Keratinocyte (primary cell): ENCODE measurements at regions not wholly inside any gene's neighbourhood (a gene's known extent, or its start where the extent isn't known, plus 50 kb on each side); places are given as distances from the start of the nearest gene placed in this dataset.

Experiments
- DNase-seq: peaks from one replicate; pipeline ENCODE4 v3.0.0-alpha.2; 2011; ENCODE audit warnings: low read depth, missing footprints, low spot score
- FAIRE-seq: peaks from 2 replicates; lab custom pipeline; 2011; peaks lifted over from hg19 to GRCh38; lab: Jason Lieb, UNC
- H2AFZ ChIP-seq: 2 replicates; pipeline ENCODE4 v1.6.0; 2012; ENCODE audit warnings: low read length, control low read depth, inconsistent platforms; ENCODE audit not compliant: control insufficient read depth
- H3K27ac ChIP-seq: 2 replicates; pipeline ENCODE4 v1.5.1; 2011; ENCODE audit warnings: low read length; ENCODE audit not compliant: control insufficient read depth, insufficient read depth
- H3K27me3 ChIP-seq: 3 replicates; pipeline ENCODE4 v1.6.0; 2011; ENCODE audit warnings: low read length; ENCODE audit not compliant: control insufficient read depth, insufficient read depth; ENCODE audit errors: extremely low read depth
- H3K36me3 ChIP-seq, 2 experiments: 2 replicates in 1 of 2; 3 replicates in 1 of 2; pipeline ENCODE4 v1.5.1; 2011; ENCODE audit warnings: low read length in 2 of 2, mild to moderate bottlenecking in 1 of 2; ENCODE audit not compliant: control insufficient read depth in 2 of 2, insufficient read depth in 2 of 2; ENCODE audit errors: extremely low read depth in 1 of 2
- H3K4me1 ChIP-seq: 3 replicates; pipeline ENCODE4 v1.5.1; 2011; ENCODE audit warnings: low read length; ENCODE audit not compliant: control insufficient read depth, insufficient read depth; ENCODE audit errors: extremely low read depth
- H3K4me2 ChIP-seq: 3 replicates; pipeline ENCODE4 v1.6.0; 2011; ENCODE audit warnings: low read depth, low read length; ENCODE audit not compliant: control insufficient read depth, insufficient read depth; ENCODE audit errors: extremely low read depth
- H3K4me3 ChIP-seq, 3 experiments: fragments of 200-600 bp in 1 of 3; sonication (generic) in 1 of 3; 2 replicates in 2 of 3; 3 replicates in 1 of 3; pipeline ENCODE4 v1.5.1; 2011 to 2016; ENCODE audit warnings: low read length in 3 of 3, mild to moderate bottlenecking in 3 of 3, control low read depth in 2 of 3, inconsistent platforms in 1 of 3, low read depth in 1 of 3, mixed read lengths in 1 of 3, mixed run types in 1 of 3, moderate library complexity in 1 of 3; ENCODE audit not compliant: control insufficient read depth in 2 of 3, insufficient read depth in 2 of 3; ENCODE audit errors: extremely low read depth in 1 of 3
- H3K79me2 ChIP-seq: 2 replicates; pipeline ENCODE4 v1.6.0; 2012; ENCODE audit warnings: low read length; ENCODE audit not compliant: control insufficient read depth, insufficient read depth
- H3K9ac ChIP-seq: 3 replicates; pipeline ENCODE4 v1.6.0; 2011; ENCODE audit warnings: low read length; ENCODE audit not compliant: control insufficient read depth, insufficient read depth; ENCODE audit errors: extremely low read depth
- H3K9me1 ChIP-seq: 3 replicates; pipeline ENCODE4 v1.6.0; 2011; ENCODE audit warnings: low read length; ENCODE audit not compliant: control insufficient read depth, insufficient read depth; ENCODE audit errors: extremely low read depth
- H3K9me3 ChIP-seq: 2 replicates; pipeline ENCODE4 v1.5.1; 2012; ENCODE audit warnings: low read depth, low read length; ENCODE audit not compliant: control insufficient read depth
- H4K20me1 ChIP-seq: 3 replicates; pipeline ENCODE4 v1.6.0; 2011; ENCODE audit warnings: low read length; ENCODE audit not compliant: control insufficient read depth, insufficient read depth; ENCODE audit errors: extremely low read depth
- CTCF ChIP-seq, 3 experiments: IDR thresholded peaks in 1 of 3; conservative IDR thresholded peaks in 1 of 3; optimal IDR thresholded peaks in 1 of 3; 2 replicates in 2 of 3; 3 replicates in 1 of 3; pipeline versions ENCODE3 to v1.5.1; 2011; ENCODE audit warnings: low read length in 3 of 3, mild to moderate bottlenecking in 3 of 3, moderate library complexity in 2 of 3, control low read depth in 1 of 3, inconsistent platforms in 1 of 3; ENCODE audit not compliant: insufficient read depth in 2 of 3; ENCODE audit errors: extremely low read depth in 1 of 3
- EZH2 ChIP-seq: IDR thresholded peaks from one replicate; pipeline ENCODE4 v1.6.1; 2012; ENCODE audit warnings: inconsistent platforms, mild to moderate bottlenecking, low read length, moderate library complexity
- dilution Hi-C: fragments of 300-500 bp; cut with MboI; formaldehyde crosslinking; loops from one replicate; pipeline ENCODE4 v1.7.0; 2020; ENCODE audit warnings: low sequenced_read_pairs; ENCODE audit not compliant: extremely low pct_ligation_motif_present

GRCh38 chr10:111234914-111235302 lies 158.1 kb downstream of the ADRA2A start:
- TF ChIP-seq EZH2 (no peak), CTCF (optimal IDR thresholded peaks at IDR 0.05 in 1 of 3, IDR thresholded peaks at IDR 0.05 in 1 of 3, conservative IDR thresholded peaks at IDR 0.05 in 1 of 3; ENCODE audit: extremely low read depth in 1 of 3, insufficient read depth in 2 of 3, low read length in 3 of 3) (no peak)
- FAIRE-seq (no peak), DNase-seq (no peak)
- H3K9me3 ChIP-seq = no peaks in the 10 kb centered on the region
- H3K27me3 ChIP-seq = no peaks in the 10 kb centered on the region
- no peak overlapping the region for H3K27ac ChIP-seq
- H3K4me3 ChIP-seq = no peak overlapping the region
- H3K4me1 ChIP-seq = no peaks in the 10 kb centered on the region
- no peak overlapping the region for H3K9ac ChIP-seq
- no peak overlapping the region for H2AFZ ChIP-seq
- H3K9me1 ChIP-seq = no peaks in the 10 kb centered on the region
- no peaks in the 10 kb centered on the region for H3K36me3 ChIP-seq
- no peaks in the 10 kb centered on the region for H4K20me1 ChIP-seq
- dilution Hi-C loops = no loop called here
- H3K4me2 ChIP-seq = no peak overlapping the region
- H3K79me2 ChIP-seq = no peaks in the 10 kb centered on the region

GRCh38 chr10:111240348-111240747 lies 163.5 kb downstream of the ADRA2A start:
- no peaks in the 10 kb centered on the region for H4K20me1 ChIP-seq
- no peak overlapping the region for H3K4me2 ChIP-seq
- no peak overlapping the region for H3K4me3 ChIP-seq
- no peak overlapping the region for H3K27ac ChIP-seq
- no peaks in the 10 kb centered on the region for H3K79me2 ChIP-seq
- H3K9me3 ChIP-seq = no peaks in the 10 kb centered on the region
- no peak for TF ChIP-seq EZH2
- no peak for TF ChIP-seq CTCF (optimal IDR thresholded peaks at IDR 0.05 in 1 of 3, IDR thresholded peaks at IDR 0.05 in 1 of 3, conservative IDR thresholded peaks at IDR 0.05 in 1 of 3; ENCODE audit: extremely low read depth in 1 of 3, insufficient read depth in 2 of 3, low read length in 3 of 3)
- H3K4me1 ChIP-seq = no peaks in the 10 kb centered on the region
- H3K36me3 ChIP-seq = no peaks in the 10 kb centered on the region
- no peak overlapping the region for H3K9ac ChIP-seq
- no peak for DNase-seq
- dilution Hi-C loops = no loop called here
- no peaks in the 10 kb centered on the region for H3K9me1 ChIP-seq
- FAIRE-seq = no peak
- H3K27me3 ChIP-seq = no peaks in the 10 kb centered on the region
- H2AFZ ChIP-seq = no peak overlapping the region
